ENCODE measurements at regions not wholly inside any gene's neighbourhood (a gene's known extent, or its start where the extent isn't known, plus 50 kb on each side); places are given as distances from the start of the nearest gene placed in this dataset.

GRCh38 chr3:132154619-132155018 is 119.8 kb upstream of the CPNE4 start:
- H3K27me3 ChIP-seq = no peaks in the 10 kb centered on the region
- TF ChIP-seq CTCF (IDR thresholded peaks at IDR 0.05) = no peak
- no peak for TF ChIP-seq POLR2AphosphoS5 (IDR thresholded peaks at IDR 0.05)
- no peak for TF ChIP-seq POLR2A (IDR thresholded peaks at IDR 0.05)
- in situ Hi-C loops (cut with MboI; ENCODE audit: low pct_ligation_motif_present in 1 of 4, low pct_unique_long_range_greater_than_20kb in 1 of 4, low sequenced_read_pairs in 3 of 4) (no loop called here), intact Hi-C loops (cut with DNase I; ENCODE audit: low total_unique reads) (no loop called here)
- H3K36me3 ChIP-seq = no peaks in the 10 kb centered on the region
- no peak overlapping the region for H3K4me3 ChIP-seq
- no peak overlapping the region for H3K27ac ChIP-seq
- no peaks in the 10 kb centered on the region for H3K4me1 ChIP-seq
- no peaks in the 10 kb centered on the region for H3K9me3 ChIP-seq
- DNase-seq = no peak
- 65 to 80% methylated on average over 5 of the region's 5 CpGs for WGBS, 2 donors (ENCODE audit: low coverage in 1 of 2)

GRCh38 chr3:132159145-132159544 is 124.3 kb upstream of the CPNE4 start:
- H3K4me3 ChIP-seq = no peak overlapping the region
- no peak for DNase-seq
- no peak overlapping the region for H3K27ac ChIP-seq
- intact Hi-C loops (cut with DNase I; ENCODE audit: low total_unique reads) = no loop called here
- H3K27me3 ChIP-seq = no peaks in the 10 kb centered on the region
- H3K9me3 ChIP-seq = no peaks in the 10 kb centered on the region
- no peaks in the 10 kb centered on the region for H3K4me1 ChIP-seq
- TF ChIP-seq EP300 (IDR thresholded peaks at IDR 0.05; ENCODE audit: low read depth) (no peak), POLR2A (IDR thresholded peaks at IDR 0.05) (no peak), POLR2AphosphoS5 (IDR thresholded peaks at IDR 0.05) (no peak), CTCF (IDR thresholded peaks at IDR 0.05) (no peak)
- in situ Hi-C loops (cut with MboI; ENCODE audit: low pct_ligation_motif_present in 1 of 4, low pct_unique_long_range_greater_than_20kb in 1 of 4, low sequenced_read_pairs in 3 of 4) = no loop called here
- 71 to 77% methylated on average over 1 to 2 of the region's 2 CpGs for WGBS, 2 donors (ENCODE audit: low coverage in 1 of 2)
- H3K36me3 ChIP-seq = no peaks in the 10 kb centered on the region

GRCh38 chr3:132160198-132160597 is 125.4 kb upstream of the CPNE4 start:
- DNase-seq = no peak
- Histone ChIP-seq H3K27me3 (no peaks in the 10 kb centered on the region), H3K36me3 (no peaks in the 10 kb centered on the region), H3K27ac (no peak overlapping the region), H3K4me1 (no peaks in the 10 kb centered on the region), H3K4me3 (no peak overlapping the region), H3K9me3 (no peaks in the 10 kb centered on the region)
- 61% methylated on average over 1 of the region's 1 CpG; no CpG with 5 or more reads in 1 of the 2 donors for WGBS, 2 donors (ENCODE audit: low coverage in 1 of 2)
- TF ChIP-seq POLR2AphosphoS5 (IDR thresholded peaks at IDR 0.05) (no peak), POLR2A (IDR thresholded peaks at IDR 0.05) (no peak), EP300 (IDR thresholded peaks at IDR 0.05; ENCODE audit: low read depth) (no peak), CTCF (IDR thresholded peaks at IDR 0.05) (no peak)
- intact Hi-C loops (cut with DNase I; ENCODE audit: low total_unique reads) (no loop called here), in situ Hi-C loops (cut with MboI; ENCODE audit: low pct_ligation_motif_present in 1 of 4, low pct_unique_long_range_greater_than_20kb in 1 of 4, low sequenced_read_pairs in 3 of 4) (no loop called here)

GRCh38 chr3:132161608-132162007 is 126.8 kb upstream of the CPNE4 start:
- H3K4me1 ChIP-seq = no peaks in the 10 kb centered on the region
- 50 to 81% methylated on average over 1 of the region's 1 CpG for WGBS, 2 donors (ENCODE audit: low coverage in 1 of 2)
- H3K9me3 ChIP-seq = no peaks in the 10 kb centered on the region
- H3K27ac ChIP-seq = no peak overlapping the region
- in situ Hi-C loops (cut with MboI; ENCODE audit: low pct_ligation_motif_present in 1 of 4, low pct_unique_long_range_greater_than_20kb in 1 of 4, low sequenced_read_pairs in 3 of 4) (no loop called here), intact Hi-C loops (cut with DNase I; ENCODE audit: low total_unique reads) (no loop called here)
- H3K4me3 ChIP-seq = no peak overlapping the region
- TF ChIP-seq CTCF (IDR thresholded peaks at IDR 0.05) = no peak
- TF ChIP-seq POLR2AphosphoS5 (IDR thresholded peaks at IDR 0.05) = no peak
- TF ChIP-seq POLR2A (IDR thresholded peaks at IDR 0.05) = no peak
- no peak for TF ChIP-seq EP300 (IDR thresholded peaks at IDR 0.05; ENCODE audit: low read depth)
- no peaks in the 10 kb centered on the region for H3K27me3 ChIP-seq
- no peak for DNase-seq
- no peaks in the 10 kb centered on the region for H3K36me3 ChIP-seq
